CD14-positive monocyte (primary cell): ENCODE measurements at regions not wholly inside any gene's neighbourhood (a gene's known extent, or its start where the extent isn't known, plus 50 kb on each side); places are given as distances from the start of the nearest gene placed in this dataset.

Experiments used
- DNase-seq, 3 donors: peaks; one replicate each; pipeline ENCODE4 v3.0.0-alpha.2; 2011 to 2022
- H2AFZ ChIP-seq: 2 replicates; pipeline ENCODE4 v1.6.0; 2012; ENCODE audit warnings: mild to moderate bottlenecking, low read depth, low read length, inconsistent platforms; ENCODE audit not compliant: insufficient read depth, poor library complexity, severe bottlenecking
- H3K27ac ChIP-seq, 2 donors: 1 replicate in 1 of 2; 2 replicates in 1 of 2; pipeline ENCODE4 v1.5.1; 2012 to 2013; ENCODE audit warnings: low read length in 2 of 2, control low read depth in 1 of 2, inconsistent platforms in 1 of 2, low read depth in 1 of 2, mild to moderate bottlenecking in 1 of 2
- H3K27me3 ChIP-seq, 2 donors: one replicate each; pipeline versions ENCODE4 v1.6.0 to v1.6.1; 2011 to 2013; ENCODE audit warnings: low read length in 2 of 2; ENCODE audit not compliant: control insufficient read depth in 2 of 2, insufficient read depth in 2 of 2
- H3K36me3 ChIP-seq, 2 donors: replicated peaks in 1 of 2; 1 replicate in 1 of 2; 2 replicates in 1 of 2; pipeline versions ENCODE4 v1.5.1 to v1.6.1; 2012 to 2013; ENCODE audit warnings: low read length in 2 of 2, control low read depth in 1 of 2, inconsistent platforms in 1 of 2, mild to moderate bottlenecking in 1 of 2; ENCODE audit not compliant: insufficient read depth in 2 of 2, control insufficient read depth in 1 of 2
- H3K4me1 ChIP-seq, 2 donors: 1 replicate in 1 of 2; 2 replicates in 1 of 2; pipeline versions ENCODE4 v1.5.1 to v1.6.1; 2012 to 2013; ENCODE audit warnings: low read length in 2 of 2, control low read depth in 1 of 2, inconsistent platforms in 1 of 2, mild to moderate bottlenecking in 1 of 2, moderate library complexity in 1 of 2; ENCODE audit not compliant: insufficient read depth in 2 of 2, control insufficient read depth in 1 of 2
- H3K4me2 ChIP-seq: replicated peaks from 2 replicates; pipeline ENCODE3; 2012; ENCODE audit warnings: low read length, moderate library complexity, mild to moderate bottlenecking; ENCODE audit not compliant: poor library complexity, severe bottlenecking; ENCODE audit errors: extremely low read depth
- H3K4me3 ChIP-seq, 3 experiments: fragments of 200-600 bp in 1 of 3; sonication (generic) in 1 of 3; replicated peaks in 1 of 3; 1 replicate in 2 of 3; 2 replicates in 1 of 3; pipeline ENCODE4 v1.5.1; 2011 to 2013; ENCODE audit warnings: low read length in 3 of 3, mild to moderate bottlenecking in 3 of 3, control low read depth in 2 of 3, low read depth in 2 of 3, inconsistent platforms in 1 of 3, moderate library complexity in 1 of 3
- H3K79me2 ChIP-seq: 2 replicates; pipeline ENCODE4 v1.6.0; 2012; ENCODE audit warnings: mild to moderate bottlenecking, control low read depth, inconsistent platforms, low read length, moderate library complexity; ENCODE audit not compliant: insufficient read depth
- H3K9ac ChIP-seq: 2 replicates; pipeline ENCODE4 v1.6.0; 2017; ENCODE audit warnings: low read length, mild to moderate bottlenecking; ENCODE audit not compliant: insufficient read depth, poor library complexity, severe bottlenecking
- H3K9me3 ChIP-seq, 2 donors: replicated peaks in 1 of 2; 1 replicate in 1 of 2; 2 replicates in 1 of 2; pipeline versions ENCODE4 v1.5.1 to v1.6.1; 2012 to 2013; ENCODE audit warnings: low read length in 2 of 2, control low read depth in 1 of 2; ENCODE audit not compliant: control insufficient read depth in 1 of 2, insufficient read depth in 1 of 2
- H4K20me1 ChIP-seq: 2 replicates; pipeline ENCODE4 v1.6.0; 2012; ENCODE audit warnings: mild to moderate bottlenecking, low read length, control low read depth, moderate library complexity; ENCODE audit not compliant: insufficient read depth
- H3K27ac Mint-ChIP-seq, 7 donors: one replicate each; pipeline ENCODE4 v1.8.0; 2020; ENCODE audit warnings: mild to moderate bottlenecking in 7 of 7, mixed read lengths in 7 of 7, moderate library complexity in 6 of 7, inconsistent platforms in 2 of 7
- H3K27me3 Mint-ChIP-seq, 3 donors: one replicate each; pipeline ENCODE4 v1.8.0; 2021 to 2022; ENCODE audit warnings: low read depth in 3 of 3, mild to moderate bottlenecking in 3 of 3, mixed read lengths in 3 of 3, moderate library complexity in 3 of 3, inconsistent platforms in 1 of 3
- H3K36me3 Mint-ChIP-seq, 2 donors: one replicate each; pipeline ENCODE4 v1.8.0; 2020; ENCODE audit warnings: mixed read lengths in 2 of 2, inconsistent platforms in 1 of 2, mild to moderate bottlenecking in 1 of 2
- H3K4me1 Mint-ChIP-seq: one replicate; pipeline ENCODE4 v1.8.0; 2020; ENCODE audit warnings: mild to moderate bottlenecking, mixed read lengths
- H3K4me3 Mint-ChIP-seq, 2 donors: one replicate each; pipeline ENCODE4 v1.8.0; 2020; ENCODE audit warnings: mild to moderate bottlenecking in 2 of 2, mixed read lengths in 2 of 2, moderate library complexity in 1 of 2
- H3K9me3 Mint-ChIP-seq, 7 donors: one replicate each; pipeline ENCODE4 v1.8.0; 2020 to 2022; ENCODE audit warnings: mixed read lengths in 7 of 7, mild to moderate bottlenecking in 6 of 7, moderate library complexity in 6 of 7, inconsistent platforms in 2 of 7
- CTCF ChIP-seq: fragments of 200-600 bp; IDR thresholded peaks from one replicate; pipeline ENCODE4 v1.8.0; 2022; ENCODE audit warnings: antibody characterized with exemption, mild to moderate bottlenecking
- intact Hi-C, 2 donors: fragments of 100-400 bp; cut with micrococcal nuclease; formaldehyde crosslinking; loops; one replicate each; pipeline versions ENCODE4 v1.15.0 to v1.15.1; 2023

- no peak for DNase-seq
- Mint-ChIP-seq H3K27me3 (peaks cover 0 to 1% (median 0%) of the 10 kb centered on the region in 3 donors), H3K36me3 (no peaks in the 10 kb centered on the region), H3K9me3 (no peaks in the 10 kb centered on the region), H3K4me3 (no peak overlapping the region), H3K4me1 (no peaks in the 10 kb centered on the region), H3K27ac (no peak overlapping the region)
- no peaks in the 10 kb centered on the region for H3K36me3 ChIP-seq
- no peaks in the 10 kb centered on the region for H3K4me1 ChIP-seq
- no peaks in the 10 kb centered on the region for H3K27me3 ChIP-seq
- no peak overlapping the region for H3K9ac ChIP-seq
- H2AFZ ChIP-seq, result no peak overlapping the region
- intact Hi-C loops, result no loop called here
- no peak for TF ChIP-seq CTCF
- no peaks in the 10 kb centered on the region for H3K9me3 ChIP-seq
- no peak overlapping the region for H3K27ac ChIP-seq
- no peaks in the 10 kb centered on the region for H3K79me2 ChIP-seq
- no peak overlapping the region for H3K4me2 ChIP-seq
- H3K4me3 ChIP-seq, result no peak overlapping the region
- no peaks in the 10 kb centered on the region for H4K20me1 ChIP-seq
Observed at GRCh38 chr2:51243892-51244535, 212.1 kb upstream of the NRXN1 start.

- H3K79me2 ChIP-seq, result no peaks in the 10 kb centered on the region
- Mint-ChIP-seq H3K27me3 (peaks cover 0 to 1% (median 0%) of the 10 kb centered on the region in 3 donors), H3K27ac (no peak overlapping the region), H3K4me3 (no peak overlapping the region), H3K9me3 (peaks cover 1 to 10% (median 3%) of the 10 kb centered on the region in 7 donors), H3K4me1 (no peaks in the 10 kb centered on the region), H3K36me3 (no peaks in the 10 kb centered on the region)
- no peak for TF ChIP-seq CTCF
- H4K20me1 ChIP-seq, result no peaks in the 10 kb centered on the region
- no peak overlapping the region for H3K27ac ChIP-seq
- no peaks in the 10 kb centered on the region for H3K4me1 ChIP-seq
- intact Hi-C loops, result no loop called here
- no peak overlapping the region for H2AFZ ChIP-seq
- peaks cover 0 to 6% of the 10 kb centered on the region in 2 donors for H3K9me3 ChIP-seq
- H3K4me3 ChIP-seq, result no peak overlapping the region
- H3K36me3 ChIP-seq, result no peaks in the 10 kb centered on the region
- no peak overlapping the region for H3K9ac ChIP-seq
- H3K4me2 ChIP-seq, result no peak overlapping the region
- no peak for DNase-seq
- H3K27me3 ChIP-seq, result no peaks in the 10 kb centered on the region
Observed at GRCh38 chr2:51237626-51238271, 205.8 kb upstream of the NRXN1 start.
